H1 (cell line): ENCODE measurements at regions not wholly inside any gene's neighbourhood (a gene's known extent, or its start where the extent isn't known, plus 50 kb on each side); places are given as distances from the start of the nearest gene placed in this dataset.

ENCODE experiments used
- CTCF ChIA-PET: fragments of 300-600 bp; sonication (Branson Sonifier 250); formaldehyde crosslinking; loops from one replicate; lab custom pipeline; 2021; ENCODE audit not compliant: partially characterized antibody; lab: Charles Lee
- POLR2A ChIA-PET: fragments of 300-600 bp; sonication (Branson Sonifier 250); formaldehyde crosslinking; loops from one replicate; lab custom pipeline; 2021; ENCODE audit warnings: inconsistent platforms; ENCODE audit not compliant: partially characterized antibody; lab: Charles Lee
- DNase-seq, 2 experiments: peaks; one replicate each; pipeline versions ENCODE4 v3.0.0 to v3.0.0-alpha.2; 2010 to 2022; ENCODE audit warnings: low spot score in 2 of 2, low read depth in 1 of 2, mixed read lengths in 1 of 2
- FAIRE-seq: peaks from 2 replicates; lab custom pipeline; 2011; peaks lifted over from hg19 to GRCh38; lab: Jason Lieb, UNC
- H2AFZ ChIP-seq: 2 replicates; pipeline ENCODE4 v1.8.1; 2012; ENCODE audit warnings: low read length, inconsistent platforms
- H2AK5ac ChIP-seq: 2 replicates; pipeline ENCODE4 v1.6.1; 2013; ENCODE audit warnings: low read depth, low read length
- H2BK120ac ChIP-seq: replicated peaks from 2 replicates; pipeline ENCODE3; 2013; ENCODE audit warnings: low read depth, low read length, inconsistent platforms
- H2BK12ac ChIP-seq: 2 replicates; pipeline ENCODE4 v1.6.1; 2013; ENCODE audit warnings: low read depth, low read length
- H2BK15ac ChIP-seq: 2 replicates; pipeline ENCODE4 v1.6.1; 2013; ENCODE audit warnings: low read length
- H2BK20ac ChIP-seq: 2 replicates; pipeline ENCODE4 v1.6.1; 2013; ENCODE audit warnings: low read length
- H2BK5ac ChIP-seq: 2 replicates; pipeline ENCODE4 v1.6.1; 2013; ENCODE audit warnings: low read depth, low read length
- H3K14ac ChIP-seq: 2 replicates; pipeline ENCODE4 v1.6.1; 2013; ENCODE audit warnings: inconsistent platforms; ENCODE audit not compliant: insufficient read length
- H3K18ac ChIP-seq: 2 replicates; pipeline ENCODE4 v1.6.1; 2013; ENCODE audit warnings: low read length; ENCODE audit errors: extremely low read depth
- H3K23ac ChIP-seq: 2 replicates; pipeline ENCODE4 v1.6.1; 2013; ENCODE audit warnings: inconsistent platforms; ENCODE audit not compliant: insufficient read length
- H3K23me2 ChIP-seq: 2 replicates; pipeline ENCODE4 v1.6.1; 2013; ENCODE audit warnings: low read depth, low read length
- H3K27ac ChIP-seq: 2 replicates; pipeline ENCODE4 v1.6.1; 2011; ENCODE audit warnings: low read depth, low read length, inconsistent platforms
- H3K27me3 ChIP-seq, 4 experiments: replicated peaks in 1 of 4; 1 replicate in 1 of 4; 2 replicates in 3 of 4; pipeline versions ENCODE4 v1.6.1 to v1.8.1; 2011 to 2013; ENCODE audit warnings: low read length in 3 of 4, mild to moderate bottlenecking in 3 of 4, inconsistent platforms in 2 of 4, mixed read lengths in 2 of 4, moderate library complexity in 1 of 4; ENCODE audit not compliant: control insufficient read depth in 3 of 4, insufficient read depth in 3 of 4; ENCODE audit errors: extremely low read depth in 1 of 4
- H3K36me3 ChIP-seq, 4 experiments: 2 replicates each; pipeline versions ENCODE4 v1.6.1 to v1.8.1; 2011 to 2013; ENCODE audit warnings: mild to moderate bottlenecking in 4 of 4, low read length in 3 of 4, moderate library complexity in 2 of 4, control low read depth in 1 of 4, inconsistent platforms in 1 of 4; ENCODE audit not compliant: insufficient read depth in 4 of 4, control insufficient read depth in 2 of 4
- H3K4ac ChIP-seq: replicated peaks from 2 replicates; pipeline ENCODE3; 2013; ENCODE audit warnings: low read length, low read depth, mixed read lengths, inconsistent platforms; ENCODE audit not compliant: insufficient read length
- H3K4me1 ChIP-seq, 4 experiments: replicated peaks in 1 of 4; 1 replicate in 1 of 4; 2 replicates in 3 of 4; pipeline versions ENCODE4 v1.6.1 to v1.8.1; 2011 to 2013; ENCODE audit warnings: low read length in 3 of 4, inconsistent platforms in 2 of 4, mixed read lengths in 1 of 4; ENCODE audit not compliant: insufficient read depth in 4 of 4, control insufficient read depth in 3 of 4
- H3K4me2 ChIP-seq, 2 experiments: 2 replicates each; pipeline versions ENCODE4 v1.6.1 to v1.8.1; 2011 to 2013; ENCODE audit warnings: low read depth in 2 of 2, low read length in 2 of 2, control low read depth in 1 of 2, inconsistent platforms in 1 of 2, mild to moderate bottlenecking in 1 of 2; ENCODE audit not compliant: insufficient read depth in 1 of 2
- H3K4me3 ChIP-seq, 4 experiments: fragments of 200-600, 300-600 bp in 1 of 4; sonication (generic), shearing (Covaris generic), sonication (Bioruptor Twin) in 1 of 4; 2 replicates each; pipeline versions ENCODE4 v1.5.1 to v1.8.1; 2011 to 2016; ENCODE audit warnings: low read length in 4 of 4, low read depth in 3 of 4, control low read depth in 2 of 4, inconsistent platforms in 2 of 4, mild to moderate bottlenecking in 2 of 4, mixed read lengths in 1 of 4, moderate library complexity in 1 of 4; ENCODE audit not compliant: insufficient read depth in 2 of 4; ENCODE audit errors: extremely low read depth in 1 of 4
- H3K56ac ChIP-seq: replicated peaks from 2 replicates; pipeline ENCODE3; 2013; ENCODE audit warnings: low read depth, mild to moderate bottlenecking, mixed read lengths, low read length, inconsistent platforms; ENCODE audit not compliant: insufficient read length
- H3K79me1 ChIP-seq: 2 replicates; pipeline ENCODE4 v1.6.1; 2013; ENCODE audit warnings: low read depth, low read length, control low read depth
- H3K79me2 ChIP-seq, 2 experiments: 2 replicates each; pipeline versions ENCODE4 v1.6.1 to v1.8.1; 2012 to 2013; ENCODE audit warnings: low read length in 2 of 2, mild to moderate bottlenecking in 2 of 2, inconsistent platforms in 1 of 2; ENCODE audit not compliant: insufficient read depth in 2 of 2, control insufficient read depth in 1 of 2
- H3K9ac ChIP-seq, 4 experiments: replicated peaks in 1 of 4; 1 replicate in 1 of 4; 2 replicates in 3 of 4; pipeline versions ENCODE4 v1.6.1 to v1.8.1; 2011 to 2013; ENCODE audit warnings: low read depth in 3 of 4, low read length in 3 of 4, control low read depth in 2 of 4, mild to moderate bottlenecking in 2 of 4, moderate library complexity in 2 of 4, inconsistent platforms in 1 of 4; ENCODE audit errors: extremely low read depth in 1 of 4
- H3K9me3 ChIP-seq, 2 experiments: 2 replicates each; pipeline versions ENCODE4 v1.6.1 to v1.8.1; 2012 to 2013; ENCODE audit warnings: mild to moderate bottlenecking in 2 of 2, moderate library complexity in 2 of 2, control low read depth in 1 of 2, inconsistent platforms in 1 of 2, low read depth in 1 of 2, low read length in 1 of 2, mixed read lengths in 1 of 2; ENCODE audit not compliant: insufficient read depth in 2 of 2
- H4K20me1 ChIP-seq, 2 experiments: replicated peaks in 1 of 2; 2 replicates each; pipeline versions ENCODE3 to v1.8.1; 2011 to 2013; ENCODE audit warnings: inconsistent platforms in 2 of 2, low read length in 2 of 2, mild to moderate bottlenecking in 1 of 2; ENCODE audit not compliant: insufficient read depth in 2 of 2, control insufficient read depth in 1 of 2
- H4K5ac ChIP-seq: 2 replicates; pipeline ENCODE4 v1.6.1; 2013; ENCODE audit warnings: low read length, low read depth, mixed read lengths, inconsistent platforms; ENCODE audit not compliant: insufficient read length
- H4K8ac ChIP-seq: 2 replicates; pipeline ENCODE4 v1.8.0; 2013; ENCODE audit warnings: mild to moderate bottlenecking, moderate library complexity, low read length, inconsistent platforms; ENCODE audit not compliant: insufficient read depth; ENCODE audit errors: extremely low read depth
- H4K91ac ChIP-seq: replicated peaks from 2 replicates; pipeline ENCODE3; 2013; ENCODE audit warnings: low read length, mixed read lengths, inconsistent platforms; ENCODE audit not compliant: insufficient read length
- CEBPB ChIP-seq: IDR thresholded peaks from 2 replicates; pipeline ENCODE4 v1.6.1; 2012; ENCODE audit warnings: low read depth, low read length
- CREB1 ChIP-seq: IDR thresholded peaks from 2 replicates; pipeline ENCODE4 v1.6.1; 2012; ENCODE audit warnings: inconsistent platforms
- GTF2F1 ChIP-seq: IDR thresholded peaks from 2 replicates; pipeline ENCODE4 v1.6.1; 2012; ENCODE audit warnings: low read depth, low read length, improper control_type of control experiment, borderline replicate concordance
- HDAC2 ChIP-seq, 2 experiments: fragments of 300-600 bp in 1 of 2; sonication (generic) in 1 of 2; IDR thresholded peaks; 2 replicates each; pipeline ENCODE4 v1.6.1; 2011 to 2012; ENCODE audit warnings: low read depth in 2 of 2, low read length in 2 of 2, mild to moderate bottlenecking in 2 of 2, moderate library complexity in 2 of 2, borderline replicate concordance in 1 of 2, inconsistent platforms in 1 of 2
- RNF2 ChIP-seq: fragments of 200-900, 300-1000 bp; sonication (generic); IDR thresholded peaks from 2 replicates; pipeline ENCODE4 v1.7.1; 2016; ENCODE audit warnings: borderline replicate concordance, low read depth, mild to moderate bottlenecking, antibody characterized with exemption, low read length; ENCODE audit not compliant: poor library complexity, severe bottlenecking; ENCODE audit errors: missing control alignments
- SP2 ChIP-seq: IDR thresholded peaks from 2 replicates; pipeline ENCODE4 v1.6.1; 2012; ENCODE audit warnings: mild to moderate bottlenecking, low read length, inconsistent platforms
- SRF ChIP-seq: IDR thresholded peaks from 2 replicates; pipeline ENCODE4 v1.6.1; 2011; ENCODE audit warnings: mild to moderate bottlenecking, low read depth, low read length, moderate library complexity
- USF2 ChIP-seq: IDR thresholded peaks from 2 replicates; pipeline ENCODE4 v1.6.1; 2011; ENCODE audit warnings: low read length, improper control_type of control experiment
- ZNF274 ChIP-seq: IDR thresholded peaks from 2 replicates; pipeline ENCODE4 v1.7.0; 2012; ENCODE audit warnings: low read length, borderline replicate concordance; ENCODE audit errors: extremely low read depth
- WGBS, 2 experiments: shearing (Covaris generic) in 1 of 2; methylation state at CpG; one replicate each; pipeline versions ENCODE4 v1.1.6 to v1.1.7; 2013 to 2015; ENCODE audit warnings: low lambda C conversion rate in 2 of 2, mixed read lengths in 2 of 2, inconsistent platforms in 1 of 2, low coverage in 1 of 2, missing lambda C conversion rate in 1 of 2; ENCODE audit not compliant: insufficient replicate concordance in 2 of 2, insufficient coverage in 1 of 2, insufficient read length in 1 of 2; ENCODE audit errors: extremely low coverage in 1 of 2, missing lambda C conversion rate in 1 of 2; 5-methylcytosine and 5-hydroxymethylcytosine counted together

- H2BK5ac ChIP-seq: no peak overlapping the region
- 96% methylated on average over 8 of the region's 8 CpGs; no CpG with 5 or more reads in 1 of the 2 experiments for WGBS, 2 experiments
- no peak overlapping the region for H3K4me3 ChIP-seq
- H3K23ac ChIP-seq: no peak overlapping the region
- no peak overlapping the region for H3K18ac ChIP-seq
- FAIRE-seq (no peak), DNase-seq (no peak)
- no peaks in the 10 kb centered on the region for H3K23me2 ChIP-seq
- 0 out of 7 replicates have a peak, but pooled peaks cover 0 to 4% (median 0%) of the 10 kb centered on the region in 4 experiments for H3K4me1 ChIP-seq
- H3K27me3 ChIP-seq: no peaks in the 10 kb centered on the region
- H3K79me2 ChIP-seq: no peaks in the 10 kb centered on the region
- CTCF ChIA-PET: no interaction called here
- H3K79me1 ChIP-seq: no peaks in the 10 kb centered on the region
- no peak overlapping the region for H2BK12ac ChIP-seq
- H3K9ac ChIP-seq: no peak overlapping the region
- no peak overlapping the region for H3K27ac ChIP-seq
- H3K4me2 ChIP-seq: no peak overlapping the region
- no peak overlapping the region for H3K56ac ChIP-seq
- H2AK5ac ChIP-seq: no peak overlapping the region
- no peak overlapping the region for H4K8ac ChIP-seq
- POLR2A ChIA-PET: no interaction called here
- H3K4ac ChIP-seq: no peak overlapping the region
- no peaks in the 10 kb centered on the region for H4K20me1 ChIP-seq
- no peak overlapping the region for H2AFZ ChIP-seq
- H2BK120ac ChIP-seq: no peak overlapping the region
- H2BK20ac ChIP-seq: no peak overlapping the region
- H4K5ac ChIP-seq: no peak overlapping the region
- no peak overlapping the region for H3K14ac ChIP-seq
- no peak overlapping the region for H4K91ac ChIP-seq
- H2BK15ac ChIP-seq: no peak overlapping the region
- H3K36me3 ChIP-seq: no peaks in the 10 kb centered on the region
- no peaks in the 10 kb centered on the region for H3K9me3 ChIP-seq
- TF ChIP-seq GTF2F1 (no peak), SRF (no peak), SP2 (no peak), RNF2 (no peak), USF2 (no peak), CREB1 (no peak), HDAC2 (IDR thresholded peaks at IDR 0.05; ENCODE audit: borderline replicate concordance in 1 of 2, low read depth in 2 of 2, low read length in 2 of 2) (no peak), CEBPB (no peak), ZNF274 (no peak)
These were observed 52.6 kb upstream of the PTPRK start for GRCh38 chr6:128573036-128573435.
